ENCODE measurements at regions not wholly inside any gene's neighbourhood (a gene's known extent, or its start where the extent isn't known, plus 50 kb on each side); places are given as distances from the start of the nearest gene placed in this dataset.
"Not testable (repeated sequence)": the region's sequence is repeated elsewhere in the genome, so short reads cannot be mapped to it uniquely, and the experiment has no call there.

DNA sequence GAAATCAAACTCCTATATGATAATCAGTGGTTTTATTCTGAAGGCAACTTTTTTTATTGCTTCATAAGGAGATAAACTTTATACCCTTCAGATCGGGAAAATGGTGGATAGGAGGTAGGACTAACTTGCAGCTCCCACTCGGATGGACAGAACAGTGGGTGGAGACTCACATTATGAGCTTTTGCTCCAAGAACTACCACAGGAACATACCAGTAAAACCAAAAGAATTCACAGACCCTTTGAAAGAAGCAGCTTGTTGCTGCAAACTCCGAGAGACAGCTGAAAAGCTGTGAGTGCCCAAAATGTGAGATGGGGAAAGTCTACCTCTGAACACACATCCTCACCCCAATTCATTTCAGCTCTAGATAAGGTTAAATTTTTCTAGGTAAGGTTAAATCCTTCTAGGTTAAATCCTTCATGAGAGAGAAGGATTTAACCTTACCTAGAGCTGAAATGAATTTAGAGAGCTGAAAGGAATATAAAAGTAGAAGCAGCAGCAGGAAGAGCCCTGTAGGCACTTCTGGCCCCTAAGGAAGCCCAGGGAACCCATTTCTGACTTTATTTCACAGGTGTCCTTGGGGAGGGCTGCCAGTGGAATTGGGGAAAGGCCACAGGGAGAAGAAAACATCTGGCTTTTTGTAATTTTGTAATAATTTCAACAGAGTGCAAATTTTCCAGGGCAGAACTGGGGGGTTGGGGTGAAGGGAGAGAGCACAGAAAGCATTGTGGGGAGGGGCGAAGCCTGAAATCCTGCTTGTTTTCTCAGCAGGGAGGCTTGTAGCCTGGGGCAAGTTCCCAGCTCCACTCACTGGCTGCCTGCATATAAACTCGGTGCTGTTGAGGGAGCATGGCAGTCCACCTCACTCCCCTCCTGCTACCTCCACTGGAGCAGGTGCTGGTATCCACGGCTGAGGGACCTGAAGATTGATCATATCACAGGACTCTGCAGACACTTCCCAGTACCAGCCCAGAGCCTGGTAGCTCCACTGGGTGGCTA is 65.9 kb upstream of the HCRTR2 start:
- intact Hi-C loops (cut with micrococcal nuclease), result no loop called here
- Mint-ChIP-seq H3K9me3 (peaks cover 0 to 4% (median 0%) of the 10 kb centered on the region in 7 donors), H3K27me3 (ENCODE audit: low read depth in 3 of 3) (peaks cover 0 to 2% (median 2%) of the 10 kb centered on the region in 3 donors), H3K4me1 (no peaks in the 10 kb centered on the region), H3K36me3 (no peaks in the 10 kb centered on the region), H3K4me3 (no peak overlapping the region), H3K27ac (no peak overlapping the region)
- TF ChIP-seq, protein P1, sequence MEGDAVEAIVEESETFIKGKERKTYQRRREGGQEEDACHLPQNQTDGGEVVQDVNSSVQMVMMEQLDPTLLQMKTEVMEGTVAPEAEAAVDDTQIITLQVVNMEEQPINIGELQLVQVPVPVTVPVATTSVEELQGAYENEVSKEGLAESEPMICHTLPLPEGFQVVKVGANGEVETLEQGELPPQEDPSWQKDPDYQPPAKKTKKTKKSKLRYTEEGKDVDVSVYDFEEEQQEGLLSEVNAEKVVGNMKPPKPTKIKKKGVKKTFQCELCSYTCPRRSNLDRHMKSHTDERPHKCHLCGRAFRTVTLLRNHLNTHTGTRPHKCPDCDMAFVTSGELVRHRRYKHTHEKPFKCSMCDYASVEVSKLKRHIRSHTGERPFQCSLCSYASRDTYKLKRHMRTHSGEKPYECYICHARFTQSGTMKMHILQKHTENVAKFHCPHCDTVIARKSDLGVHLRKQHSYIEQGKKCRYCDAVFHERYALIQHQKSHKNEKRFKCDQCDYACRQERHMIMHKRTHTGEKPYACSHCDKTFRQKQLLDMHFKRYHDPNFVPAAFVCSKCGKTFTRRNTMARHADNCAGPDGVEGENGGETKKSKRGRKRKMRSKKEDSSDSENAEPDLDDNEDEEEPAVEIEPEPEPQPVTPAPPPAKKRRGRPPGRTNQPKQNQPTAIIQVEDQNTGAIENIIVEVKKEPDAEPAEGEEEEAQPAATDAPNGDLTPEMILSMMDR (IDR thresholded peaks at IDR 0.05), result no peak
- no peaks in the 10 kb centered on the region for H3K4me1 ChIP-seq (ENCODE audit: control insufficient read depth in 1 of 2, insufficient read depth in 2 of 2, low read length in 2 of 2)
- no peak overlapping the region for H2AFZ ChIP-seq (ENCODE audit: insufficient read depth, low read depth, low read length, poor library complexity, severe bottlenecking)
- H3K79me2 ChIP-seq (ENCODE audit: insufficient read depth, low read length), result no peaks in the 10 kb centered on the region
- WGBS (ENCODE audit: insufficient coverage), result 85% methylated on average over 2 of the region's 6 CpGs
- no peak for DNase-seq
- H3K4me3 ChIP-seq (replicated peaks in 1 of 3; ENCODE audit: low read depth in 2 of 3, low read length in 3 of 3), result no peak overlapping the region
- H4K20me1 ChIP-seq (ENCODE audit: insufficient read depth, low read length), result no peaks in the 10 kb centered on the region
- H3K4me2 ChIP-seq (replicated peaks; ENCODE audit: extremely low read depth, low read length, poor library complexity, severe bottlenecking), result no peak overlapping the region
- H3K36me3 ChIP-seq (replicated peaks in 1 of 2; ENCODE audit: control insufficient read depth in 1 of 2, insufficient read depth in 2 of 2, low read length in 2 of 2), result no peaks in the 10 kb centered on the region
- no peak overlapping the region for H3K9ac ChIP-seq (ENCODE audit: insufficient read depth, low read length, poor library complexity, severe bottlenecking)
- no peaks in the 10 kb centered on the region for H3K27me3 ChIP-seq (ENCODE audit: control insufficient read depth in 2 of 2, insufficient read depth in 2 of 2, low read length in 2 of 2)
- H3K27ac ChIP-seq (ENCODE audit: low read depth in 1 of 2, low read length in 2 of 2), result no peak overlapping the region
- H3K9me3 ChIP-seq (replicated peaks in 1 of 2; ENCODE audit: control insufficient read depth in 1 of 2, insufficient read depth in 1 of 2, low read length in 2 of 2), result peaks cover 2 to 4% of the 10 kb centered on the region in 2 donors

DNA sequence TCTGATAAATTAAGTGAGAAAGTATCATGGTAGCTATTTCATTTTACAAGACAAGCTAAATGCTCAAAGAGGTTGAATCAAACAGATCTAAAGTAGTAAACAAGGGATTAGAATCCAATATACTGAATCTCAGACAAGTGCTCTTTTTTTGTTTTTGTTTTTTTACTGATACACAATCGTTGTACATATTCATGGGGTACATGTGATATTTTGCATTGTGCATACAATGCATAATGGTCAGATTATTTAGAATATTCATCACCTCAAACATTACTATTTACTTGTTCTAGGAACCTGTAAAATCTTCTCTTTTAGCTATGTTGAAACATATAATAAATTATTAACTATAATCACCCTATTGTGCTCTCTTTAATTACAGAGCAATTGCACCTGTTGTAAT is 57.0 kb upstream of the HCRTR2 start:
- Histone ChIP-seq H3K79me2 (ENCODE audit: insufficient read depth, low read length) (no peaks in the 10 kb centered on the region), H3K9me3 (replicated peaks in 1 of 2; ENCODE audit: control insufficient read depth in 1 of 2, insufficient read depth in 1 of 2, low read length in 2 of 2) (peaks cover 0 to 4% of the 10 kb centered on the region in 2 donors), H3K4me2 (replicated peaks; ENCODE audit: extremely low read depth, low read length, poor library complexity, severe bottlenecking) (no peak overlapping the region), H2AFZ (ENCODE audit: insufficient read depth, low read depth, low read length, poor library complexity, severe bottlenecking) (no peak overlapping the region), H3K36me3 (replicated peaks in 1 of 2; ENCODE audit: control insufficient read depth in 1 of 2, insufficient read depth in 2 of 2, low read length in 2 of 2) (no peaks in the 10 kb centered on the region), H3K4me3 (replicated peaks in 1 of 3; ENCODE audit: low read depth in 2 of 3, low read length in 3 of 3) (no peak overlapping the region), H3K27ac (ENCODE audit: low read depth in 1 of 2, low read length in 2 of 2) (no peak overlapping the region), H3K27me3 (ENCODE audit: control insufficient read depth in 2 of 2, insufficient read depth in 2 of 2, low read length in 2 of 2) (no peaks in the 10 kb centered on the region), H3K4me1 (ENCODE audit: control insufficient read depth in 1 of 2, insufficient read depth in 2 of 2, low read length in 2 of 2) (no peaks in the 10 kb centered on the region), H3K9ac (ENCODE audit: insufficient read depth, low read length, poor library complexity, severe bottlenecking) (no peak overlapping the region), H4K20me1 (ENCODE audit: insufficient read depth, low read length) (no peaks in the 10 kb centered on the region)
- Mint-ChIP-seq H3K9me3 (peaks cover 0 to 9% (median 3%) of the 10 kb centered on the region in 7 donors), H3K36me3 (no peaks in the 10 kb centered on the region), H3K4me1 (no peaks in the 10 kb centered on the region), H3K27me3 (ENCODE audit: low read depth in 3 of 3) (peaks cover 0 to 2% (median 2%) of the 10 kb centered on the region in 3 donors), H3K27ac (no peak overlapping the region), H3K4me3 (no peak overlapping the region)
- DNase-seq, result no peak
- WGBS (ENCODE audit: insufficient coverage), result no CpG with 5 or more reads among the region's 1 CpG
- intact Hi-C loops (cut with micrococcal nuclease), result no loop called here
- TF ChIP-seq, protein P1 (IDR thresholded peaks at IDR 0.05), result no peak

DNA sequence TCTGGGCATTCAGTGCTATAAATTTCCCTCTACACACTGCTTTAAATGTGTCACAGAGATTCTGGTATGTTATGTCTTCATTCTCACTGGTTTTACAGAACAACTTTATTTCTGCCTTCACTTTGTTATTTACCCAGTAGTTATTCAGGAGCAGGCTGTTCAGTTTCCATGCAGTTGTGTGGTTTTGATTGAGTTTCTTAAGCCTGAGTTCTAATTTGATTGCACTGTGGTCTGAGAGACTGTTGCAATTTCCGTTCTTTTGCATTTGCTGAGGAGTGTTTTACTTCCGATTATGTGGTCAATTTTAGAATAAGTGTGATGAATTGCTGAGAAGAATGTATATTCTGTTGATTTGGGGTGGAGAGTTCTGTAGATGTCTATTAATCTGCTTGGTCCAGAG is 50.1 kb upstream of the HCRTR2 start:
- H3K9me3 Mint-ChIP-seq, result peaks cover 7 to 28% (median 20%) of the 10 kb centered on the region in 7 donors
- WGBS (ENCODE audit: insufficient coverage), result no CpG with 5 or more reads among the region's 2 CpGs

More for the DNA sequence above, 50.1 kb upstream of the HCRTR2 start:
- H3K4me3 Mint-ChIP-seq; H3K27ac Mint-ChIP-seq; H3K27me3 Mint-ChIP-seq (ENCODE audit: low read depth in 3 of 3); H3K36me3 Mint-ChIP-seq; H3K4me3 ChIP-seq (replicated peaks in 1 of 3; ENCODE audit: low read depth in 2 of 3, low read length in 3 of 3); H4K20me1 ChIP-seq (ENCODE audit: insufficient read depth, low read length); H3K4me1 Mint-ChIP-seq; H3K27me3 ChIP-seq (ENCODE audit: control insufficient read depth in 2 of 2, insufficient read depth in 2 of 2, low read length in 2 of 2); H3K36me3 ChIP-seq (replicated peaks in 1 of 2; ENCODE audit: control insufficient read depth in 1 of 2, insufficient read depth in 2 of 2, low read length in 2 of 2); H3K9ac ChIP-seq (ENCODE audit: insufficient read depth, low read length, poor library complexity, severe bottlenecking); H2AFZ ChIP-seq (ENCODE audit: insufficient read depth, low read depth, low read length, poor library complexity, severe bottlenecking); H3K4me1 ChIP-seq (ENCODE audit: control insufficient read depth in 1 of 2, insufficient read depth in 2 of 2, low read length in 2 of 2); H3K4me2 ChIP-seq (replicated peaks; ENCODE audit: extremely low read depth, low read length, poor library complexity, severe bottlenecking); H3K27ac ChIP-seq (ENCODE audit: low read depth in 1 of 2, low read length in 2 of 2); H3K79me2 ChIP-seq (ENCODE audit: insufficient read depth, low read length); DNase-seq; intact Hi-C loops (cut with micrococcal nuclease): not testable (repeated sequence)
- H3K9me3 ChIP-seq (replicated peaks in 1 of 2; ENCODE audit: control insufficient read depth in 1 of 2, insufficient read depth in 1 of 2, low read length in 2 of 2), result peaks cover 6 to 12% of the 10 kb centered on the region in 2 donors
